GM12892 (cell line): ENCODE measurements at regions not wholly inside any gene's neighbourhood (a gene's known extent, or its start where the extent isn't known, plus 50 kb on each side); places are given as distances from the start of the nearest gene placed in this dataset.

Experiments used
- POLR2A ChIP-seq: IDR thresholded peaks from 2 replicates; pipeline ENCODE4 v1.6.1; 2011; ENCODE audit warnings: low read depth, low read length, control low read depth
- POLR2AphosphoS5 ChIP-seq: IDR thresholded peaks from 2 replicates; pipeline ENCODE4 v1.6.1; 2011; ENCODE audit warnings: low read depth, low read length, control low read depth

- TF ChIP-seq POLR2A (no peak), POLR2AphosphoS5 (no peak)
These were observed 277.5 kb upstream of the LYPLAL1 start for GRCh38 chr1:218896202-218896601.
